Skin epidermis (tissue), 12 donors: ENCODE measurements at regions not wholly inside any gene's neighbourhood (a gene's known extent, or its start where the extent isn't known, plus 50 kb on each side); places are given as distances from the start of the nearest gene placed in this dataset.

Experiments used
- H3K27ac ChIP-seq, 21 experiments: fragments of 200-600 bp; sonication (generic) in 11 of 21; one replicate each; pipeline ENCODE4 v1.5.0; 2020; ENCODE audit warnings: mild to moderate bottlenecking in 3 of 21, inconsistent platforms in 2 of 21, moderate library complexity in 2 of 21
- H3K4me3 ChIP-seq, 7 experiments: fragments of 200-600 bp; sonication (generic) in 2 of 7; one replicate each; pipeline ENCODE4 v1.5.0; 2020; ENCODE audit warnings: inconsistent platforms in 2 of 7, mild to moderate bottlenecking in 2 of 7, moderate library complexity in 1 of 7

GRCh38 chr7:115721293-115722217 is 309.0 kb downstream of the TFEC start:
- H3K4me3 ChIP-seq = no peak overlapping the region
- no peak overlapping the region for H3K27ac ChIP-seq

DNA sequence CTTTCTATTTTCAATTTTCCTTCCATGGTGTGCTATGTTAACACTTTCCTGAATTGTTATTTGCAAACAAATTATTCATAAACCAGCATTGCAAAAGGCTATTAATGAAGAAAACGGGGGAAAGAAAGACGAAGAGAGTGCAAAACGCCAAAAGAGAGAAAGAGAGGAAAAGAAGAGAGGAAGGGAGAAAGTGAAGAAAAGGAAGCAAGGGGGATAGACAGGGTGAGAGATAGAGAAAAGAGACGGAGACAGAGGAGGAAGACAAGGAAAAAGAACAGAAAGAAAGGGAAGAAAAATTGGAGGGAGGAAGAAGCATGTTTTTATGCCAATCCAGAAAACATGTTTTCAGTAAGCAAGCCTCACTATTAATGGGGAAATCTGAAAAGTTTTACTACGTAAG is 310.6 kb downstream of the TFEC start:
- H3K4me3 ChIP-seq = no peak overlapping the region
- no peak overlapping the region for H3K27ac ChIP-seq

DNA sequence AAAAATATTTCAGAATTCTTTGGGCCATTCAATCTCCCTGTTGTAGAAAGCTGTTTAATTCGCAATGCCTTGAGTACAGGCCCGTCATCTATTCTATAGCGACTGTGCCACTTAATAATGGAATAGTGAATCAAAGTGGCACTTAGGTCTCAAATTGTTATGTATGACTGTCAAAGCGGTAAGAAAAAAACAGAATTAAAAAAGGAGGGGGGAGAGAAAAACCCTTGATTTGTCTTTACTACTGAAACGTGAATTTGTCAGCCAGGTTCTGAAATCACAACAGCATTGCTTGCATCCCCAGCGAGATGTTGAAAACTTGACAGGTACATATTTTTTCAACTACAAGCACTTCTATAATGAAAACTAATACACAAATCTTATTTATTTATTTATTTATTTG is 320.9 kb downstream of the TFEC start:
- no peak overlapping the region for H3K27ac ChIP-seq
- no peak overlapping the region for H3K4me3 ChIP-seq

DNA sequence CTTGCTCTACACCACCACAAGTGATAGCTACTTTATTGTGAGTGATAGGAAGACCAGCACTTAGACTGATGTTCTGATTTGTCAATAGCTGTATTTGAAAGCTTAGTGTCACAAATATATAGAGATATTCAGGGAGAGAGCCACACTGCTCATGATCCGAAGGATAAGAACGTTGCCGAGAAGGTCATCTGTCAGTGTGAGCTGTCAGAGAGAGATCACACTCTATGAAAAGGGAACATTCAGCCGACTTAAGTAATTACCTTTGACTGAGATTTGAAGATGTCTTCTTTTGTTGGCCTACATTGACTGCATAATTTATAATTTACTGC is 322.6 kb downstream of the TFEC start:
- Histone ChIP-seq H3K4me3 (no peak overlapping the region), H3K27ac (no peak overlapping the region)

DNA sequence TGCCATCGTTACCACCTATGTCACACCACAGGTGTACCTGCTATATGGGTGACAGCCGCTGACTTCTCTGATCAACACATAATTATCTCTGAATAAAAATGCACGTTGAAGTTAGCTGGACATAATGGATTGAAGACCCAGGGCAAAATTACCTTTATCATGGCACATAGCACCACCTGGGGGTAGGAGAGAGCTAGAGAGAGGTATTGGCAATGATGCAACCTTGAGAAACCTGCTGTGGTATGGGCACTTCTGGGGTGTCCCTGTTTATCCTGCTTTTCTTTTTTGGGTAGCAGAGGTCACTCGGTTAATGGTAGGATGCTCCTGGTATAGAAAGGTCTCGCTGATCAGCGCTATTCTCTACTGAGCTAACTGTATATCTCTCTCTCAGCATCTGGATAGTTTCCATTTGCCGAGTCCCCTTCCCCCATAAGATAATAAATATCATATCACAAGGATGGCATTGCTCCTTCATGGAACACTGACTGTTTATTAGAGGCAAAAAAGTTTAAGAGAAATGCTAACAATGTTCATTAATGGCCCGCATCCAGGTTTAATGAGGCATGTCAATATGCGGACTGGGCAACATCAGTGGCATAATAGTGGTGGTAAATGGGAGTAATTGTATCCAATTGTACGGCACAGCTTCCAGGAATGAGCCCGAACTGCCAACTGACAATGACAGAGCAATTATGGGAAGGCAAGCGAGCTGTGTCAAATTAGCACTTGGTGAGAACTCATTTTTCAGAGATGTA is 323.1 kb downstream of the TFEC start:
- Histone ChIP-seq H3K27ac (no peak overlapping the region), H3K4me3 (no peak overlapping the region)

DNA sequence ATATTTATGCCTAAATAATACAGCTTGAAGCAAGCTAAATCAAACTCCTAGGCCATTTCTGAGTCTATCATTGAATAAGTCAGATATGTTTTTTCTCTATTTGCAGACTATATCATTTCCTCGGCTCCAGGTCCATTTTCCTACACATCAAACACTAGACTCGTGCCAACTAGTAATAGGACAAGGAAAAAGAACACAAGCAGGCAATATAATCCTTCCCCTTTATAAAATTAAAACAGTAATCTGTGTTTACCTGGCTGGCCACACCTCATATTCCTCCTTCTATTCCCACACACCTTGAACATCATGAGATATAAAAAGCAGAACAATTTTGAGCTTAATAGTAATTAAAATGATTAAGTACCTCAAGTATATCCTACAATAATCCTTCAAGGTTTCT is 325.7 kb downstream of the TFEC start:
- Histone ChIP-seq H3K27ac (no peak overlapping the region), H3K4me3 (no peak overlapping the region)

DNA sequence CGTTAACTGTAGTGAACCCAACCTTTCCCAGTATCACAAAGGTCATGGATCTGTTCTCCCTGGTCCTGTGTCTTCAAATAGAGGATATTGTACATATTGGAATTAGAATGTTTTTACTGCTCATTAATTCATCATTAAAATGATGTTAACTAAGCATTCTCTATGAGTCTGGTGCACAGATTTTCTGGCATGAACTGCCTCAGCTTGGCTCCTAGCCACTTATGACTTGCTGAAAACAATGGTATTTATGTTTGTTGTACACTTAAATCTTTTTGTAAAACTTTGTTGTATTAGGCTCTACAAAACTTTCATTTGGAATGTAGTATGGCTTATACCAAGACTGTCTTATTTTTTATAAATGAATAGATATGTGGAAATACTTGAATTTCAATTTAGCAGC is 329.4 kb downstream of the TFEC start:
- no peak overlapping the region for H3K4me3 ChIP-seq
- H3K27ac ChIP-seq = no peak overlapping the region

- H3K4me3 ChIP-seq = no peak overlapping the region
- H3K27ac ChIP-seq = no peak overlapping the region
These were observed 336.1 kb downstream of the TFEC start for GRCh38 chr7:115694424-115694823.

DNA sequence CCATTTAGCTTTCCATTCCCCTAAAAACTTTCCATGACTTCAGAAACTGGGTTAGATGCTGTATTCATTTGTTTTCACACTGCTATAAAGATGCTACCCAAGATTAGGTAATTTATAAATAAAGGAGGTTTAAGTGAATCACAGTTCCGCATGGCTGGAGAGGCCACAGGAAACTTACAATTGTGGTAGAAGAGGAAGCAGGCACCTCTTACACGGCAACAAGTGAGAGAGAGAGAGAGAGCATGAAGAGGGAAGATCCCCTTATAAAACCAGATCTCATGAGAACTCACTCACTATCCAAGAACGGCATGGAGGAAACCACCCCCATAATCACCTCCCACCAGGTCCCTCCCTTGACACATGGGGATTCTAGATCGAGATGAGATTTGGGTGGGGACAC is 336.8 kb downstream of the TFEC start:
- no peak overlapping the region for H3K27ac ChIP-seq

DNA sequence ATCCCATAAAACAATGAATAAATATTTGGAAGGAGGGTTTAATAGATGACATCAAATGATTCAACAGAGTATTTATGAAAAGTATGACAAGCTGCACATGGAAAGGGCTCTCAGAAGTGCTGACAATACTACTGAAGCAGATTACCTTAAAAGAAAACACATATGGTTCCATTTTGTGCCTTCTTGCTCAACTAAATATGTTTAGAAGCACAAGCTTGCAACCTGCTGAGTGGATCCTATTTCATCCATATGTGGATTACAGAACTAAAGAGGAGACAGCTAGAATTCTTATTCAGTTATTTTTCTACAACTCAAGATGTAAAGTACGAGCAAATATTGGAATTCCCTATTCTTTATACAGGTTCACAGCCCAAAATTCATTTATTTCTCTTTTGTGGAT is 340.6 kb downstream of the TFEC start:
- Histone ChIP-seq H3K27ac (no peak overlapping the region), H3K4me3 (no peak overlapping the region)

More for the DNA sequence above, 336.8 kb downstream of the TFEC start:
- H3K4me3 ChIP-seq = no peak overlapping the region

- Histone ChIP-seq H3K27ac (no peak overlapping the region), H3K4me3 (no peak overlapping the region)
These were observed 347.5 kb downstream of the TFEC start for GRCh38 chr7:115683093-115683492.

GRCh38 chr7:115682507-115682906 is 348.1 kb downstream of the TFEC start:
- Histone ChIP-seq H3K27ac (no peak overlapping the region), H3K4me3 (no peak overlapping the region)

DNA sequence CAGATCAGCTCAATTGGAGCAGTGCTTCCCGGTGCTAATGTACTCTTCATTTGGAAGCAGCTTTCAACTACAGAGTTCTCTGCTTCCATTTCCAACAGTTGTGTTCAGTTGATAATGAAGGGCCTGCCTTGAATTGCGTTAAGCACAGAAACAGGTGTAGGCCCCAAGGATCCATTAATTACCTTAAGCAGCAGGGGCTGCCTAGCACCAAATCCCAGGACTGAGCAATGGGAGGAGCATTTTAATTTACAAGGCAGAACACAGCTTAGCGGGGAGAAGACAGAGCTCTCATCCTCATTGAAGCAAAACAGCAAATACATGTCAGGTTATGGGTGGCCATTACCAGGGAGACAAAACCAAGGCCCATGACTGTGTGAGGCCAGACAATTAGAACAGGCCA is 349.6 kb downstream of the TFEC start:
- no peak overlapping the region for H3K4me3 ChIP-seq
- no peak overlapping the region for H3K27ac ChIP-seq

DNA sequence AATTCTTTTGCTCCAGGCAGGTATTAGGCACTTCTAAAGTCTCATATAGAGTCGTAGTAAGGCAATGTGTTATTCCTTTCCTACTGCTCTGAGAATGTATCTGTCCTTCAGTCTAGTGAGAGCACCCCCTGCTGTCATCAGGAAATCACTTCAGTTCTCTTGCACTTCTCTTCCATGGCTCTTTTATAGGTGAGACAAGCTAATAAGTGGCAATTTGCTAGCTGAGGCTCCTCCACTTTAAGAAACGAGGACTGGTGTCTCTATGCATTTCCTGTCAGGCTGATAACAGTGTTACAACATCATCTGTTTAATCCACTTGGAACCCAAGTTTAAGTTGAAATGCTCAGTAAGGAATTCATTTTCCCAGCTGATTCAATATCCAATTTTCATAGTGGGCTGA is 350.6 kb downstream of the TFEC start:
- Histone ChIP-seq H3K4me3 (no peak overlapping the region), H3K27ac (no peak overlapping the region)

- H3K27ac ChIP-seq = no peak overlapping the region
These were observed 351.1 kb downstream of the TFEC start for GRCh38 chr7:115679423-115679822.

DNA sequence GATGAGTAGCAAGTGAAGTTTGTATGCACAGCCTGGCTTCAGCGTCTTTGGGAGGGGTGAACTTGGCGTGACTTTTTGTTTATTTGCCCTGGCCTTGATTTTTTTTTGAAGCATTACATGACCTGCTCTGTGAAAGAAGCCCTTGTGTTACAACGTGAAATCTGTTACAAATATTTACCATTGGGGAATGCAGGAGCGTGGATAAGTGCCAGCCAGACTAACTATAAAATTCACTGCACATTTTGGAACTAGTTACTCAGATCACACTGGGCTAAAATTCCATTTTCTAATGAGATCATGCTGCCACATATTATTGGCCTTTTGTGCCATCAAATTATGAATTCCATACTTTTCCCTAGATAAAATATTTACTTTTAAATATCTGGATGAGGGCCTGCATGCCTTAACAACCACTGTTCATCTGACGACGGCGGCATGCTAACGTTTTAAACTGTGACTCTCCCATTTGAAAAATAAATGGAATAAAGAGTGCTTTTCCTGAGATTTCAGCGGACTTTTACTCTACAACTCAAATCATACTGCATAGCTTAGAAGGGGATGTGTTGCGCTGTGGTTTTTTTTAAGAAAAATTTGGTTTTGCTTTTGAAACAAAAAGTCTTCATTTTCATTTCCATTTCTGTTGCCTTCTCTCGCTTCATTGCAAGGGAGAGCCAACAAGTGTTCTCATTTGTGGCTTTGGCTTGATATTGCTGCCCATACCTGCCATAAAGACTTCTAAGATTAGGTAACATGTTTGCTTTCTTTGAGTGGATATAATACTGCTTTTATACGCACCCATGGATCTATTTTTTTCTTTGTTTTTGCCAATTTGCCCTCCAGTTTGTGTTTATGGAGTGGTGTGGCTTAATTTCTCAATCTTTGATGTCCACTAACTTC is 352.2 kb downstream of the TFEC start:
- Histone ChIP-seq H3K4me3 (no peak overlapping the region), H3K27ac (no peak overlapping the region)

More at GRCh38 chr7:115679423-115679822, 351.1 kb downstream of the TFEC start:
- H3K4me3 ChIP-seq = no peak overlapping the region

- no peak overlapping the region for H3K27ac ChIP-seq
- H3K4me3 ChIP-seq = no peak overlapping the region
These were observed 353.9 kb downstream of the TFEC start for GRCh38 chr7:115676707-115677106.

- no peak overlapping the region for H3K27ac ChIP-seq
- no peak overlapping the region for H3K4me3 ChIP-seq
These were observed 354.5 kb downstream of the TFEC start for GRCh38 chr7:115676080-115676479.

- no peak overlapping the region for H3K27ac ChIP-seq
- no peak overlapping the region for H3K4me3 ChIP-seq
These were observed 356.0 kb downstream of the TFEC start for GRCh38 chr7:115674467-115675024.

DNA sequence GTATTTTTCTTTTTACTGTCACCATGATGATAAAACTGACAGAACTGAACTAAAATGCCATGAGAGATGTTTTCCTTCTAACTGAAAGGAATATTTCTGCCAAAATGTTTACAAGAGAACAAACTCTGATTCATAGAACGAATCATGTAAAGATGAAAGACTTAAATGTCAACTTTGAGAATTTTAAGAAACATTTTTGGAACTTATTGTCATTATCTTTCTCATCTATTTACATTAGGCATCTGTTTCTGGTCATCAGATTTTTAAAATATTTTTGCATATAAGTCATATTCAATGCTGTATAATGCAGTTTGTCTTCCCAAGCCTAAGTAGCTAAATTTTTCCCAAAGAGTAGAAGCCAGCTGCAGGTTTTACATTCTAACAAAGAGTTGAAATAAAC is 358.5 kb downstream of the TFEC start:
- no peak overlapping the region for H3K27ac ChIP-seq
- no peak overlapping the region for H3K4me3 ChIP-seq
